ENCODE measurements at regions not wholly inside any gene's neighbourhood (a gene's known extent, or its start where the extent isn't known, plus 50 kb on each side); places are given as distances from the start of the nearest gene placed in this dataset.

DNA sequence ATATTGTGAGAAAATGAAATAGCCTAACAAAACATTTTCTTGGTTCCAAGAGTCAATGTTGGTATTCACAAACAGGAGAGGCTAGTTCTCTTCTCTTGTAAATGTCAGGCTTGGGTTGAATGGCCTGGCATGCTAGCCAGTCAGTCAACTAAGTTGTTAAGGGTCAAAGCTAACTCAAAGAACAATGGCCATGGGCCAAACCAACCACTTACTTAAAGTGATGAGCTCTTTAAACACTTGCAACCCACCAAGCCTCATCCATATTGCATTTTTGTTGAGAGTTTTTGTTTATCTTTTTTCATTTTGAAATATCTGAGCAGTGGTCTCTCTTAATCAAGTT, 394.5 kb downstream of the RAB28 start:
- Histone ChIP-seq H3K36me3 (no peaks in the 10 kb centered on the region), H3K9me3 (no peaks in the 10 kb centered on the region), H3K4me1 (peaks cover 0 to 19% (median 2%) of the 10 kb centered on the region in 12 donors), H3K4me3 (no peak overlapping the region), H3K27ac (no peak overlapping the region), H3K27me3 (no peaks in the 10 kb centered on the region)
- TF ChIP-seq, protein P1, sequence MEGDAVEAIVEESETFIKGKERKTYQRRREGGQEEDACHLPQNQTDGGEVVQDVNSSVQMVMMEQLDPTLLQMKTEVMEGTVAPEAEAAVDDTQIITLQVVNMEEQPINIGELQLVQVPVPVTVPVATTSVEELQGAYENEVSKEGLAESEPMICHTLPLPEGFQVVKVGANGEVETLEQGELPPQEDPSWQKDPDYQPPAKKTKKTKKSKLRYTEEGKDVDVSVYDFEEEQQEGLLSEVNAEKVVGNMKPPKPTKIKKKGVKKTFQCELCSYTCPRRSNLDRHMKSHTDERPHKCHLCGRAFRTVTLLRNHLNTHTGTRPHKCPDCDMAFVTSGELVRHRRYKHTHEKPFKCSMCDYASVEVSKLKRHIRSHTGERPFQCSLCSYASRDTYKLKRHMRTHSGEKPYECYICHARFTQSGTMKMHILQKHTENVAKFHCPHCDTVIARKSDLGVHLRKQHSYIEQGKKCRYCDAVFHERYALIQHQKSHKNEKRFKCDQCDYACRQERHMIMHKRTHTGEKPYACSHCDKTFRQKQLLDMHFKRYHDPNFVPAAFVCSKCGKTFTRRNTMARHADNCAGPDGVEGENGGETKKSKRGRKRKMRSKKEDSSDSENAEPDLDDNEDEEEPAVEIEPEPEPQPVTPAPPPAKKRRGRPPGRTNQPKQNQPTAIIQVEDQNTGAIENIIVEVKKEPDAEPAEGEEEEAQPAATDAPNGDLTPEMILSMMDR (IDR thresholded peaks at IDR 0.05), result no peak
- no peak for TF ChIP-seq POLR2A (IDR thresholded peaks at IDR 0.05)
- ATAC-seq (no peak), DNase-seq (no peak)
- intact Hi-C loops (cut with DNase I), result no loop called here

DNA sequence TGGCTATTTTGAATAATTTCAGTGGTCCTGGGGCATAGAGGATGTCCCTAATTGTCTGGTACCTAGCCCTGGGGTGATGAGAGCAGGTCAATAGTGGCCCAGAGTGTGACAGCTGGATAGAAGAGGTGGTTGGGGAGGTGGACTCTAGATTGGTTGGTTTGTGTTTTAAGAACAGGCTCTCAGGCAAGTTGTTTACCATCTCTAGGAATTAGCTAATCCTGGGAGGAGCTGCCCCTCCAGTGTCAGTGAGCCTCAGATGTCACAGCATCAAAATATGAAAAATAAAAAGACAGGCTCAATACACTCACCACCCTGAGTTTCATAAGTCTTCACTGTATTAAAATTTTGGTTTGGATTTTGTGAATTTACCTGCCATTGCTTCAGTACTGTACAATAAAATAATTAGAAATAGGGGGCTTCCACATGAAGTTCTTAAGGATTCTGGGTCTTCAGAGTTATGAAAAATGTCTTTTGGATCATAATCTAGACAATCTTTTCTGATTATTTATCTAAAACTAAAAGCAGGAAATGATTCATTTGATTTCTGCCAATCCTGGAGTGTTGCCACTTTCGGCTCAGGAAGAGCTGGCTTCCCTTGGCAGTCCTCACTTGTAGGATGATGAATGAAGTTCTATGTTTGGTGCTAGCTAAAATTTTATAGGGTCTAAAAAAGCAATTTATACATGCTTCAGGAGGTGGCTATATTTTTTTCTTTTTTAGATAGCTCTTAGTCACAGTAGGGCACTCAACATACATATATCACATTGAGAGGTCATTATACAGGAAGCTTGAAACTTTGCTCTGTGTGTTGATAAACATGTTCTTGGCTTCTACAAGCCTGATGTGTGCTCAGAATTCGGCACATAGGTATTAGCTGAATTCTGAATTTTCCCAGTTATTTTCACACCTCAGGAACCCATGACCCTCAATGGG, 395.1 kb downstream of the RAB28 start:
- WGBS, 4 donors, result 36 to 63% (median 39%) methylated on average over 2 of the region's 2 CpGs
- Histone ChIP-seq H3K36me3 (no peaks in the 10 kb centered on the region), H3K9me3 (no peaks in the 10 kb centered on the region), H3K4me3 (no peak overlapping the region), H3K4me1 (peaks cover 0 to 19% (median 2%) of the 10 kb centered on the region in 12 donors), H3K27ac (no peak overlapping the region), H3K27me3 (no peaks in the 10 kb centered on the region)
- no peak for TF ChIP-seq POLR2A (IDR thresholded peaks at IDR 0.05)
- no peak for DNase-seq
- intact Hi-C loops (cut with DNase I), result no loop called here
- ATAC-seq, result no peak

DNA sequence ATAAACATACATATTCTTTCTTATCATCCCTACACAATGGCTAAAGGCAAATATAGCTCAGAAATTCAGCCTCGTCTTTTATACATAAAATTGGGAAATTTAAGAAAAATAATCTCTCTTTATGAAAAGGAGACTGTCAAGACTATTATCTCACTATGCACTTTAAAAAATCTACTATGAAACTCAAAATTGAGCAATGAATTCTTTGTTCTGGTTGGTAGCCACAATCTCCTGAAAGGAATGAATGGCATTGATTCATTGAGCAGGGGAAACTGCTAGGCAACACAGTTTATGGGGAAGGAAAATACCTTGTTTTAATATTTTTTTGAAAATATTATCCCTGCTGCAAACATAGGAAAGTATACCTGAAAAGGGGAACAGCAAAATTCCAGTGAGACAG, 397.1 kb downstream of the RAB28 start:
- peaks cover 0 to 11% (median 3%) of the 10 kb centered on the region in 12 donors for H3K9me3 ChIP-seq
- no peaks in the 10 kb centered on the region for H3K36me3 ChIP-seq
- intact Hi-C loops (cut with DNase I), result no loop called here
- ATAC-seq, result no peak
- H3K27me3 ChIP-seq, result no peaks in the 10 kb centered on the region
- WGBS, 4 donors, result 83 to 85% (median 83%) methylated on average over 1 of the region's 1 CpG
- H3K4me3 ChIP-seq, result no peak overlapping the region
- no peak overlapping the region for H3K27ac ChIP-seq
- peaks cover 0 to 16% (median 0%) of the 10 kb centered on the region in 12 donors for H3K4me1 ChIP-seq
- no peak for DNase-seq
- TF ChIP-seq POLR2A (IDR thresholded peaks at IDR 0.05), result no peak
- TF ChIP-seq, protein P1 (IDR thresholded peaks at IDR 0.05), result no peak

DNA sequence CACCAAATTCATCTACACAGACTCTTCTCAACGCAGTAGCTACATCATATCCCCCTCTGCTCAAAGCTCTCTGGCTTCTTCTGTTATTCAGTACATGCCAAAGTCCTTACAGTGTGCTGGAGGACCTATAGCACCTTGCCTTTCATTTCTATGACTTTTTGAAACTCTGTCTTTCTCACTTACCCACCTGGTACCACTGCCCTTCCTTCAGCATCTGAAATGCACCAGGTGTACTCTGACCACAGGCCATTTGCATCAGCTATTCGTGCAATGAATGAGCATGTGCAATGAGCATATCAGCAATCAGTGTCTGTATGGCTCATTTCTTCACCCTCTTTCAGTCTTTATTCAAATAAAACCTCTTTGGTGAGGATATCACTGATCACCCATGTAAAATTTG, 399.9 kb downstream of the RAB28 start:
- Histone ChIP-seq H3K27ac (no peak overlapping the region), H3K27me3 (no peaks in the 10 kb centered on the region), H3K4me1 (peaks cover 0 to 8% (median 0%) of the 10 kb centered on the region in 12 donors), H3K9me3 (peaks cover 0 to 29% (median 8%) of the 10 kb centered on the region in 12 donors), H3K4me3 (no peak overlapping the region), H3K36me3 (no peaks in the 10 kb centered on the region)
- no peak for ATAC-seq
- intact Hi-C loops (cut with DNase I), result no loop called here
- no peak for DNase-seq
- no peak for TF ChIP-seq POLR2A (IDR thresholded peaks at IDR 0.05)
- TF ChIP-seq, protein P1 (IDR thresholded peaks at IDR 0.05), result no peak
- WGBS, 4 donors, result 64 to 68% (median 66%) methylated on average over 2 of the region's 2 CpGs

Measured in heart left ventricle (tissue), 16 donors.